ENCODE measurements at regions not wholly inside any gene's neighbourhood (a gene's known extent, or its start where the extent isn't known, plus 50 kb on each side); places are given as distances from the start of the nearest gene placed in this dataset.

DNA sequence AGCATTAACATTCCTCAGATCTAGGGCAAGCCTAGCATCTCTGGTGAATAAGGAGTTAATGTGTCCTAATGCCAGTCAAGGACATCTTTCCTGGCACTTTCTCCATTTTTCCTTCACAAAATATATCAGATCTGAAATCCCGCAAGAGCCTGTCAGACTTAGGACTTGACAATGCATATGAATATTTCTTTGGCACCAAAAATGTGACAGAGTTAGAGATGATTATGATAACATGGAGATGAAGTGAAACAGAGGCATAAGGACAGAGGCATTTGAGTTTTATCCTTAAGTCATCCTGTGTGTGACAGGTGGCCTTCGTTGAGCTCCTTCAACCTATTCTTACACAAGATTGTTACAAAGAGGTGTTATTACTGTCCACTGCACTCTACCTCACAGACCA, 388.0 kb downstream of the EMP1 start:
- RAD21 ChIA-PET (ENCODE audit: unreplicated experiment) = interaction anchor here (1.3 kb wide), 1 partner anchor 49 kb away, joined by 4 read pairs; no protein-coding TSS in a partner anchor
- in situ Hi-C loops (cut with MboI) = no loop called here
- 44% methylated on average over 2 of the region's 2 CpGs for WGBS (ENCODE audit: insufficient coverage, insufficient replicate concordance, low lambda C conversion rate, missing lambda C conversion rate)
- ATAC-seq (no peak), DNase-seq (ENCODE audit: low read depth, low spot score) (no peak), FAIRE-seq (no peak)
- Histone ChIP-seq H4K20me1 (ENCODE audit: control insufficient read depth, insufficient read depth) (no peaks in the 10 kb centered on the region), H2AFZ (ENCODE audit: control insufficient read depth, low read depth, low read length) (no peak overlapping the region), H3K9ac (ENCODE audit: control insufficient read depth, insufficient read depth, low read length) (no peak overlapping the region), H3K79me2 (ENCODE audit: control insufficient read depth, insufficient read depth, low read length) (no peaks in the 10 kb centered on the region), H3K4me3 (no peak overlapping the region), H3K27ac (ENCODE audit: control insufficient read depth, insufficient read depth) (no peak overlapping the region), H3K4me2 (ENCODE audit: control insufficient read depth, insufficient read depth) (no peak overlapping the region), H3K36me3 (ENCODE audit: control insufficient read depth in 2 of 2, insufficient read depth in 2 of 2, low read length in 1 of 2) (no peaks in the 10 kb centered on the region), H3K9me3 (replicated peaks; ENCODE audit: control insufficient read depth, insufficient read depth, low read length) (no peaks in the 10 kb centered on the region), H3K4me1 (ENCODE audit: control insufficient read depth, insufficient read depth, low read length) (no peaks in the 10 kb centered on the region), H3K27me3 (replicated peaks in 1 of 2; ENCODE audit: control insufficient read depth in 2 of 2, insufficient read depth in 2 of 2, low read length in 1 of 2) (peaks cover 0 to 5% of the 10 kb centered on the region in 2 experiments; a peak in 1 of 4 replicates)
- intact Hi-C loops (cut with micrococcal nuclease; ENCODE audit: unreplicated experiment) = no loop called here
- SMC1A ChIA-PET (ENCODE audit: uncharacterized antibody, unreplicated experiment) = interaction anchor here (1.0 to 2.1 kb wide), 4 partner anchors 10 to 49 kb away, joined by 3 to 7 read pairs (median 4); no protein-coding TSS in a partner anchor
- POLR2A ChIA-PET = no interaction called here
- TF ChIP-seq LARP7 (IDR thresholded peaks at IDR 0.05) (no peak), YBX1 (IDR thresholded peaks at IDR 0.05) (no peak), PAX8 (IDR thresholded peaks at IDR 0.05) (no peak), HDGF (IDR thresholded peaks at IDR 0.05) (no peak), NR2C2 (IDR thresholded peaks at IDR 0.05; ENCODE audit: borderline replicate concordance, control insufficient read depth, insufficient read length, low read depth) (no peak), ZNF24 (IDR thresholded peaks at IDR 0.05) (no peak), NFXL1 (IDR thresholded peaks at IDR 0.05; ENCODE audit: borderline replicate concordance) (no peak), TBL1XR1 (IDR thresholded peaks at IDR 0.05; ENCODE audit: low read depth, low read length) (no peak), SP1 (IDR thresholded peaks at IDR 0.05; ENCODE audit: low read depth, low read length) (no peak), ESRRA (IDR thresholded peaks at IDR 0.05; ENCODE audit: low read length) (no peak), TCF7 (IDR thresholded peaks at IDR 0.05; ENCODE audit: borderline replicate concordance) (no peak), NR2F1 (conservative IDR thresholded peaks at IDR 0.05) (no peak), SRF (IDR thresholded peaks at IDR 0.05; ENCODE audit: low read depth in 2 of 2, low read length in 2 of 2) (no peak)
- TF ChIP-seq, protein P1, sequence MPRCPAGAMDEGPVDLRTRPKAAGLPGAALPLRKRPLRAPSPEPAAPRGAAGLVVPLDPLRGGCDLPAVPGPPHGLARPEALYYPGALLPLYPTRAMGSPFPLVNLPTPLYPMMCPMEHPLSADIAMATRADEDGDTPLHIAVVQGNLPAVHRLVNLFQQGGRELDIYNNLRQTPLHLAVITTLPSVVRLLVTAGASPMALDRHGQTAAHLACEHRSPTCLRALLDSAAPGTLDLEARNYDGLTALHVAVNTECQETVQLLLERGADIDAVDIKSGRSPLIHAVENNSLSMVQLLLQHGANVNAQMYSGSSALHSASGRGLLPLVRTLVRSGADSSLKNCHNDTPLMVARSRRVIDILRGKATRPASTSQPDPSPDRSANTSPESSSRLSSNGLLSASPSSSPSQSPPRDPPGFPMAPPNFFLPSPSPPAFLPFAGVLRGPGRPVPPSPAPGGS (IDR thresholded peaks at IDR 0.05; ENCODE audit: borderline replicate concordance, insufficient read depth, low read depth, low read length, poor library complexity, severe bottlenecking) = no peak
- TF ChIP-seq, protein P2, sequence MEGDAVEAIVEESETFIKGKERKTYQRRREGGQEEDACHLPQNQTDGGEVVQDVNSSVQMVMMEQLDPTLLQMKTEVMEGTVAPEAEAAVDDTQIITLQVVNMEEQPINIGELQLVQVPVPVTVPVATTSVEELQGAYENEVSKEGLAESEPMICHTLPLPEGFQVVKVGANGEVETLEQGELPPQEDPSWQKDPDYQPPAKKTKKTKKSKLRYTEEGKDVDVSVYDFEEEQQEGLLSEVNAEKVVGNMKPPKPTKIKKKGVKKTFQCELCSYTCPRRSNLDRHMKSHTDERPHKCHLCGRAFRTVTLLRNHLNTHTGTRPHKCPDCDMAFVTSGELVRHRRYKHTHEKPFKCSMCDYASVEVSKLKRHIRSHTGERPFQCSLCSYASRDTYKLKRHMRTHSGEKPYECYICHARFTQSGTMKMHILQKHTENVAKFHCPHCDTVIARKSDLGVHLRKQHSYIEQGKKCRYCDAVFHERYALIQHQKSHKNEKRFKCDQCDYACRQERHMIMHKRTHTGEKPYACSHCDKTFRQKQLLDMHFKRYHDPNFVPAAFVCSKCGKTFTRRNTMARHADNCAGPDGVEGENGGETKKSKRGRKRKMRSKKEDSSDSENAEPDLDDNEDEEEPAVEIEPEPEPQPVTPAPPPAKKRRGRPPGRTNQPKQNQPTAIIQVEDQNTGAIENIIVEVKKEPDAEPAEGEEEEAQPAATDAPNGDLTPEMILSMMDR (IDR thresholded peaks at IDR 0.05 in 2 of 3, conservative IDR thresholded peaks at IDR 0.05 in 1 of 3; ENCODE audit: control insufficient read depth in 2 of 3, extremely low read depth in 1 of 3, insufficient read depth in 1 of 3, low read depth in 3 of 3, low read length in 3 of 3) = no peak
- TF ChIP-seq, protein P3, sequence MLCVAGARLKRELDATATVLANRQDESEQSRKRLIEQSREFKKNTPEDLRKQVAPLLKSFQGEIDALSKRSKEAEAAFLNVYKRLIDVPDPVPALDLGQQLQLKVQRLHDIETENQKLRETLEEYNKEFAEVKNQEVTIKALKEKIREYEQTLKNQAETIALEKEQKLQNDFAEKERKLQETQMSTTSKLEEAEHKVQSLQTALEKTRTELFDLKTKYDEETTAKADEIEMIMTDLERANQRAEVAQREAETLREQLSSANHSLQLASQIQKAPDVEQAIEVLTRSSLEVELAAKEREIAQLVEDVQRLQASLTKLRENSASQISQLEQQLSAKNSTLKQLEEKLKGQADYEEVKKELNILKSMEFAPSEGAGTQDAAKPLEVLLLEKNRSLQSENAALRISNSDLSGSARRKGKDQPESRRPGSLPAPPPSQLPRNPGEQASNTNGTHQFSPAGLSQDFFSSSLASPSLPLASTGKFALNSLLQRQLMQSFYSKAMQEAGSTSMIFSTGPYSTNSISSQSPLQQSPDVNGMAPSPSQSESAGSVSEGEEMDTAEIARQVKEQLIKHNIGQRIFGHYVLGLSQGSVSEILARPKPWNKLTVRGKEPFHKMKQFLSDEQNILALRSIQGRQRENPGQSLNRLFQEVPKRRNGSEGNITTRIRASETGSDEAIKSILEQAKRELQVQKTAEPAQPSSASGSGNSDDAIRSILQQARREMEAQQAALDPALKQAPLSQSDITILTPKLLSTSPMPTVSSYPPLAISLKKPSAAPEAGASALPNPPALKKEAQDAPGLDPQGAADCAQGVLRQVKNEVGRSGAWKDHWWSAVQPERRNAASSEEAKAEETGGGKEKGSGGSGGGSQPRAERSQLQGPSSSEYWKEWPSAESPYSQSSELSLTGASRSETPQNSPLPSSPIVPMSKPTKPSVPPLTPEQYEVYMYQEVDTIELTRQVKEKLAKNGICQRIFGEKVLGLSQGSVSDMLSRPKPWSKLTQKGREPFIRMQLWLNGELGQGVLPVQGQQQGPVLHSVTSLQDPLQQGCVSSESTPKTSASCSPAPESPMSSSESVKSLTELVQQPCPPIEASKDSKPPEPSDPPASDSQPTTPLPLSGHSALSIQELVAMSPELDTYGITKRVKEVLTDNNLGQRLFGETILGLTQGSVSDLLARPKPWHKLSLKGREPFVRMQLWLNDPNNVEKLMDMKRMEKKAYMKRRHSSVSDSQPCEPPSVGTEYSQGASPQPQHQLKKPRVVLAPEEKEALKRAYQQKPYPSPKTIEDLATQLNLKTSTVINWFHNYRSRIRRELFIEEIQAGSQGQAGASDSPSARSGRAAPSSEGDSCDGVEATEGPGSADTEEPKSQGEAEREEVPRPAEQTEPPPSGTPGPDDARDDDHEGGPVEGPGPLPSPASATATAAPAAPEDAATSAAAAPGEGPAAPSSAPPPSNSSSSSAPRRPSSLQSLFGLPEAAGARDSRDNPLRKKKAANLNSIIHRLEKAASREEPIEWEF (IDR thresholded peaks at IDR 0.05; ENCODE audit: insufficient replicate concordance, low read depth, low read length) = no peak
- CTCF ChIA-PET = interaction anchor here (1.1 to 5.1 kb wide), 2 partner anchors 49 to 50 kb away, joined by 3 to 25 read pairs; no protein-coding TSS in a partner anchor
- BruUV-seq (replicated peaks) = no TSS peak

All from GM12878 (cell line).